GM12878 (cell line): ENCODE measurements at regions not wholly inside any gene's neighbourhood (a gene's known extent, or its start where the extent isn't known, plus 50 kb on each side); places are given as distances from the start of the nearest gene placed in this dataset.
"Not testable (repeated sequence)": the region's sequence is repeated elsewhere in the genome, so short reads cannot be mapped to it uniquely, and the experiment has no call there.

Source experiments
- ATAC-seq: fragments of 200-7000 bp; cut with Tn5 transposase; 3 replicates; pipeline ENCODE4 v1.9.1; 2020; ENCODE audit warnings: mild to moderate bottlenecking, moderate library complexity
- BruUV-seq: library from RNA; stranded (reverse); fragments of 400-500 nt; replicated peaks from 2 replicates; lab custom pipeline; 2021; lab: Mats Ljungman, UMichigan
- CTCF ChIA-PET: fragments of 300-600 bp; sonication (Branson Sonifier 250); formaldehyde crosslinking; extraction: SDS; loops from one replicate; lab custom pipeline; 2021; ENCODE audit warnings: inconsistent platforms; lab: Yijun Ruan, JAX
- POLR2A ChIA-PET: fragments of 350-600 bp; formaldehyde crosslinking; extraction: SDS; loops from one replicate; lab custom pipeline; 2021; ENCODE audit warnings: inconsistent platforms; lab: Charles Lee
- RAD21 ChIA-PET: fragments of 300-600 bp; sonication (Branson Sonifier 250); formaldehyde crosslinking; loops from one replicate; lab custom pipeline; 2023; ENCODE audit warnings: antibody characterized with exemption; ENCODE audit not compliant: unreplicated experiment; lab: Charles Lee
- SMC1A ChIA-PET: fragments of 300-600 bp; sonication (Branson Sonifier 250); formaldehyde crosslinking; loops from one replicate; lab custom pipeline; 2023; ENCODE audit not compliant: unreplicated experiment, uncharacterized antibody; lab: Charles Lee
- DNase-seq: peaks from one replicate; pipeline ENCODE4 v3.0.0-alpha.2; 2011; ENCODE audit warnings: low read depth, low spot score
- FAIRE-seq: peaks from 3 replicates; lab custom pipeline; 2011; peaks lifted over from hg19 to GRCh38; lab: Jason Lieb, UNC
- H2AFZ ChIP-seq: 2 replicates; pipeline ENCODE4 v1.6.0; 2011; ENCODE audit warnings: low read depth, low read length, control low read depth; ENCODE audit not compliant: control insufficient read depth
- H3K27ac ChIP-seq: 2 replicates; pipeline ENCODE4 v1.5.1; 2011; ENCODE audit warnings: control low read depth; ENCODE audit not compliant: control insufficient read depth, insufficient read depth
- H3K27me3 ChIP-seq, 2 experiments: replicated peaks in 1 of 2; 2 replicates each; pipeline versions ENCODE4 v1.6.0 to v1.6.1; 2011; ENCODE audit warnings: low read length in 1 of 2; ENCODE audit not compliant: control insufficient read depth in 2 of 2, insufficient read depth in 2 of 2
- H3K36me3 ChIP-seq, 2 experiments: 2 replicates each; pipeline ENCODE4 v1.5.1; 2011; ENCODE audit warnings: low read length in 1 of 2; ENCODE audit not compliant: control insufficient read depth in 2 of 2, insufficient read depth in 2 of 2
- H3K4me1 ChIP-seq: 2 replicates; pipeline ENCODE4 v1.6.1; 2011; ENCODE audit warnings: mild to moderate bottlenecking, low read length, moderate library complexity, mixed read lengths; ENCODE audit not compliant: control insufficient read depth, insufficient read depth
- H3K4me2 ChIP-seq: 2 replicates; pipeline ENCODE4 v1.6.0; 2011; ENCODE audit warnings: control low read depth; ENCODE audit not compliant: control insufficient read depth, insufficient read depth
- H3K4me3 ChIP-seq: fragments of 200-600 bp; sonication (generic); 2 replicates; pipeline ENCODE4 v1.5.1; 2016
- H3K79me2 ChIP-seq: 2 replicates; pipeline ENCODE4 v1.6.0; 2011; ENCODE audit warnings: low read length; ENCODE audit not compliant: control insufficient read depth, insufficient read depth
- H3K9ac ChIP-seq: 2 replicates; pipeline ENCODE4 v1.8.0; 2011; ENCODE audit warnings: low read length, control low read depth, mixed read lengths; ENCODE audit not compliant: control insufficient read depth, insufficient read depth
- H3K9me3 ChIP-seq: replicated peaks from 3 replicates; pipeline ENCODE4 v1.5.1; 2011; ENCODE audit warnings: mild to moderate bottlenecking, low read length; ENCODE audit not compliant: control insufficient read depth, insufficient read depth
- H4K20me1 ChIP-seq: 2 replicates; pipeline ENCODE4 v1.6.0; 2011; ENCODE audit not compliant: control insufficient read depth, insufficient read depth
- MTA2 ChIP-seq: fragments of 450-650 bp; IDR thresholded peaks from 2 replicates; pipeline ENCODE4 v1.6.1; 2016; ENCODE audit warnings: low read depth, mild to moderate bottlenecking, moderate library complexity
- TCF12 ChIP-seq: IDR thresholded peaks from 2 replicates; pipeline ENCODE4 v1.6.1; 2011; ENCODE audit warnings: low read depth, mild to moderate bottlenecking, low read length
- WGBS: methylation state at CpG from one replicate; pipeline ENCODE4 v1.1.6; 2016; ENCODE audit warnings: low lambda C conversion rate; ENCODE audit not compliant: insufficient replicate concordance, insufficient coverage; ENCODE audit errors: missing lambda C conversion rate; 5-methylcytosine and 5-hydroxymethylcytosine counted together
- in situ Hi-C: fragments of 300-500 bp; cut with MboI; formaldehyde crosslinking; loops from 9 replicates; pipeline ENCODE4 v1.14.3; 2018; ENCODE audit warnings: mixed read lengths
- intact Hi-C: fragments of 100-400 bp; cut with micrococcal nuclease; formaldehyde crosslinking; loops from one replicate; pipeline ENCODE4 v1.14.2; 2022; ENCODE audit not compliant: unreplicated experiment

DNA sequence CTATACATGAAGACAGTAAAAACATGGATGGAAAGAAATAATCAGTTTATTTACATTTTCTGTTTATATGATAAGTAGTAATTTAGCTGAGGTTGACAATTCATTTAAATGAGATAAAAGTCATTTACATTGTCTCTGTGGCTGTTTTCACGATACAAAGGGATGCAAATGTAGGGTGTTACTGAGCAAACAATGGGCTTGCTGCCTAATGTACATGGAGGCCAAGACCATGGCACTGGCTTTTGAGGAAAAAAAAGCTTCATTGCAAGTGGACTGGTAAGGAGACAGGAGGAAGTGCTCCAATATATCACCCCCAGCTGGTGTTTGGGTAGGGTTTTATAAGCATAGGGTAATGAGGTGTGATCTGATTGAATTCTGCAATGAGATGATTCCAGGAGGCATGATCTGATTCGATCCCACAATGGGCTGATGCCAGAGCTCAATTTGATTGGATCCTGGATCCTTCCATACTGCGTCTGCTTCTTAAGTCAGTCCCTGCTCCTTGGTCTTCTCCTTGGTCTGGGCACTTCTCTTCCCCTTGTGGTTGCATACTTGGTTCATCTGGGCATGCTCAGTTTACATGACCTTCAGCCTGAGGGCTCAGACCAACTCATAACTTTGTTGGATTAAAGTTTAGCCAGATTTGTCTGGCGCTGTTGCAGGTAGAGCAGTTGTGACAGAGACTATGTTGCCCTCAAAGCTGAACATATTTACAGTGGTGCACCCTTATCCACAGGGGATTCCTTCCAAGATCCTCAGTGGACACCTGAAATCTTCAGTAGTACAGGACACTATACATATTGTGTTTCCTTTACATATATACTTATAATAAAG, 181.2 kb downstream of the SPATA31A6 start:
- DNase-seq, POLR2A ChIA-PET, BruUV-seq, H3K4me2 ChIP-seq, SMC1A ChIA-PET, RAD21 ChIA-PET, intact Hi-C loops, H3K27me3 ChIP-seq, CTCF ChIA-PET, in situ Hi-C loops, H3K27ac ChIP-seq, H4K20me1 ChIP-seq, H3K4me1 ChIP-seq, FAIRE-seq, H3K9me3 ChIP-seq, H3K36me3 ChIP-seq, H3K4me3 ChIP-seq, H2AFZ ChIP-seq, H3K79me2 ChIP-seq, H3K9ac ChIP-seq: not testable (repeated sequence)
- ATAC-seq: peak; percentile 17
- 33% methylated on average over 3 of the region's 4 CpGs for WGBS

DNA sequence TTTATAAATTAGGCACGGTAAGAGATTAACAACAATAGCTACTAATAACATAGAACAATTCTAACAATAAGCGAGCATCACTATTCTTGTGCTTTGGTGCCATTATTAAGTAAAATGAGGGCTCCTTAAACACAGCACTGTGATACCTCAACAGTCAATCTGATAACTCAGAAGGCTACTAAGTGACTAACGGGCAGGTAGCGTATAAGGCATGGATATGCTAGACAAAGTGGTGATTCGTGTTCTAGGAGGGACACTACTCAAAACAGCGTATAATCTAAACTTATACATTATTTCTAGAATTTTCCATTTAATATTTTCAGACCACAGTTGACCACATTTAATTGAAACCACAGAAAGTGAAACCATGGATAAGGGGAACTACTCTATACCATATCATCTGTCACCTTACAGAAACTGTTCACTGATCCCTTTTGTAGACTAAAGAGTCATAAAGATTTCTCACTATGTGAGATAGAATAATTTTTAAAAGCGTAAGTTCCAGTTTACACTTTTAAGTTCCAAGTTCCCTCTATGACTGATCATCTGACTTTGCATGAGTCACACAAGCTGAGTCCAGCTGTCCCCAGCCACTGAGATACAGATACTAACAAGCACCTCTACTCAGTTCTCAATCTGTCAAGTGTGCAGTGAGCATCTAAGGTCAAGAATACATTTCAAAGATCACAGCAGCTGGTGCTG, 181.9 kb downstream of the SPATA31A6 start:
- RAD21 ChIA-PET: not testable (repeated sequence)

DNA sequence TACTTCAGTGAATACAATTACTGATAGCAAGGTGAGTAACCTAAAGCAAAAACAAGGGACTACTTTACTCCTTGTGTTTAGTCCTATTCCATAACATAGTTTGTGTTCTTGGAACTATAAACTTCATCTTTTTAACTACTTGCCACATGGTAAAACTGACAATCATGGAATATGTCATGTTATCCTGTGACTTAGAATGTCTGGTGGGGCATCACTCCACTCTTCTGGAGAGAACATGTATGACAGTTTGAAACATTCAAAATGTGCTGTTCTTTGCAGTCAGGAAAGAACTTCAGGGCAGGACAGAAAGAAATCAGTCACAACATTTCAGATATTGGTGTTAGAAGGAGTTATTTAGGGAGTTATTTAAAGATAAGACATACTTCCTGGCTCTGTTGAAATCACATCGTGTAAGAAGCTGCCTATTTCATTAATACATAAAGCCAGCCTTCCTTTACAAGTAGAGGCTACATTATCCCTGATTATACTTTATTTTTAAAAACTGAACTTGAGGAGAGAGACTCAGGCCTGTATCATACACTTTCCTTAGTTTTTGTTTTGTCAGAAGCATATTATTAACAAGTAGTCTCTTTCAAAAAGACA, 184.9 kb downstream of the SPATA31A6 start:
- H2AFZ ChIP-seq: not testable (repeated sequence)

More for the DNA sequence above, 181.9 kb downstream of the SPATA31A6 start:
- H3K36me3 ChIP-seq, H3K9ac ChIP-seq, DNase-seq, H3K79me2 ChIP-seq, H3K27ac ChIP-seq, SMC1A ChIA-PET, H4K20me1 ChIP-seq, intact Hi-C loops, H3K27me3 ChIP-seq, CTCF ChIA-PET, H3K4me2 ChIP-seq, POLR2A ChIA-PET, BruUV-seq, H2AFZ ChIP-seq, H3K4me3 ChIP-seq, H3K4me1 ChIP-seq, in situ Hi-C loops, H3K9me3 ChIP-seq, FAIRE-seq: not testable (repeated sequence)
- peak; percentile 90 for ATAC-seq
- 9% methylated on average over 7 of the region's 7 CpGs for WGBS
- TF ChIP-seq MTA2: 0 out of 2 replicates have a peak, but pooled peaks have one; percentile 17
- 0 out of 2 replicates have a peak, but pooled peaks have one; percentile 49 for TF ChIP-seq TCF12

More for the DNA sequence above, 184.9 kb downstream of the SPATA31A6 start:
- H3K9ac ChIP-seq, POLR2A ChIA-PET, H3K4me1 ChIP-seq, H3K36me3 ChIP-seq, RAD21 ChIA-PET, H3K4me3 ChIP-seq, BruUV-seq, in situ Hi-C loops, FAIRE-seq, SMC1A ChIA-PET, H3K27ac ChIP-seq, H3K79me2 ChIP-seq, ATAC-seq, H3K4me2 ChIP-seq, intact Hi-C loops, H3K27me3 ChIP-seq, CTCF ChIA-PET, DNase-seq, H4K20me1 ChIP-seq, H3K9me3 ChIP-seq: not testable (repeated sequence)
- WGBS: 45% methylated on average over 1 of the region's 1 CpG
